Stimulated activated CD8-positive, alpha-beta memory T cell treated with anti-CD3 and anti-CD28 coated beads, Interleukin-7, amount 100 ng/mL, for 48 hours (primary cell): ENCODE measurements at regions not wholly inside any gene's neighbourhood (a gene's known extent, or its start where the extent isn't known, plus 50 kb on each side); places are given as distances from the start of the nearest gene placed in this dataset.
"Not testable (repeated sequence)": the region's sequence is repeated elsewhere in the genome, so short reads cannot be mapped to it uniquely, and the experiment has no call there.

Experiments
- DNase-seq, 2 donors: peaks; one replicate each; pipeline ENCODE4 v3.0.0-alpha.2; 2020; ENCODE audit warnings: low read depth in 1 of 2; ENCODE audit errors: extremely low read depth in 1 of 2

DNA sequence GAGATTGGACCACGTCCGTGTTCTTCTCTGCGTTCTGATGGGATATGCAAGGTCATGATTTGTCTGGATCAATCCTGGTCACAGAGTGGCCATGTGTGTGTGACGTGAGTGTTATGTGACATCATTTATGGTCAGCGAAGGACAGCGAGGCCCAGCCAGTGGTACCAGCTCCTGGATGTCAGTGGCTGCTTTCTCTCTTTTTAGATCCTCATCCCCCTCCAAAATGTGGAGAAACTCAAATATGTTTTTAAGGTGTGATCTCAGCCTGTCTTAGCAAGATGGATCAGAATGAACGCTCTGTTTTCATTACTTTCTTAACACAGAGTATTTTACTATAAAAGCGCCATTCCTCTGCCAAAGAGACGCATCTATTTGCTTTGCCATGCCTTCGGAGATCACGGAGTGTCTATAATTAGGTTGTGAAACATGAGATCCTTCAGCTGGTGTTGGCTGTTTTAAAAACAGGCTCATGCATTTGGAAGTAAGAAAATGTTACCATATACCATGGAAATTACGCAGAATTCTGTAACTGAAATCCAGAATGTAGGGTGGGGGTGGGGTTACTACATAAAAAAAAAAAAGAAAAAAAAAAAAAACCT lies 245.5 kb upstream of the TCERG1L start:
- no peak for DNase-seq

DNA sequence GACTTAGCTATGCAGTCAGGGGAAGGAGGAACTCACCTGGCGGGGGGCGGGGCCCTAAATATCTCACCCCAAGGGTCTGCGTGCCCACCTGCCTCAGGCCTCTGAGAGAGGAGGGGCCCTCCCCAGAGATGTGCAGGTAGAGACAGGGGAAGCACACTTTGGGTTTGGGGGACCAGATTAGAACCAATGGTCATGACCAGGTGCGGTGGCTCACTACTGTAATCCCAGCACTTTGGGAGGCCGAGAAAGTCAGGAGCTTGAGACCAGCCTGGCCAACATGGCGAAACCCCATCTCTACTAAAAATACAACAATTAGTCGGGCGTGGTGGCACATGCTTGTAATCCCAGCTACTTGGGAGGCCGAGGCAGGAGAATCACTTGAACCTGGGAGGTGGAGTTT lies 246.4 kb upstream of the TCERG1L start:
- not testable (repeated sequence) for DNase-seq

DNA sequence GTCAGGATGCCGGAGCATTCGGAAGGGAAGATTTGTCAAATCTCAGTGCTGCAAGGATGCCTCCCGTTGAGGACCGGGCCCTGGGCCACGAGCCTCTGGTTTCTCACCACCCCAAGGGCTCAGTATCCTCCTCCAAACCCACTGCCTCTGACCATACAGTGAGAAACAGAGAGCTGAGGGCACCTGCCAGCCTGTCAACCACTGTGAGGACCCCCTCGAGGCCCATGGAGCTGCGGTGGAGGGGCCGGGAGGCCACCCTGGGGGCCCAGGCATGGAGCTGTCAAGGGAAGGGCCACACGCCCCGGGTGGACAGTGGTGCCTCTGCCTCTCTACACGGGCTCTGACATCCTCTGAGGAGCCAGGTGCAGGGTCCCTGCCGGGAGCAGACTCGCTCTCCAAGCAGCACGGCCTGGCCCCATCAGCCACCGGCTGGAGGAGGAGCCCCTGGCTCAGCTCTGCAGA lies 248.0 kb upstream of the TCERG1L start:
- DNase-seq: no peak

DNA sequence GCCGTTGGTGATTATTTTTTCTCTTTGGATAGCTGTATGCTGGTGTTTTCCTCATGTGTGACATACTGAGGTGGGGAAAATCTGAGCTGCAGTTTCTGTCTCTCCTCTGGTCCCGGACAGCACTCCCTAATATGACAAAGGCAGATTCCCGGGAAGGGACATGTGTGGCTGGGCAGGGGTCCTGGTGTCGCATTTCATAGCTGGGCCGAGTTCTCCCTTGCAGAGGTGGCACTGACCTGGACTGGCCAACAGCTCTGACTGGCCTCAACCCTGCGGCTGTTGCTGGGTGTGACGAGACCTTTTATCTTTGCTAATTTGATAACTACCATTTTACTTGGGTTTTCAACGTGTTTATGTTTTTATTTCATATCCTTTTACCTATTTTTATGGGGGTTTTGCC lies 248.6 kb upstream of the TCERG1L start:
- DNase-seq: no peak

DNA sequence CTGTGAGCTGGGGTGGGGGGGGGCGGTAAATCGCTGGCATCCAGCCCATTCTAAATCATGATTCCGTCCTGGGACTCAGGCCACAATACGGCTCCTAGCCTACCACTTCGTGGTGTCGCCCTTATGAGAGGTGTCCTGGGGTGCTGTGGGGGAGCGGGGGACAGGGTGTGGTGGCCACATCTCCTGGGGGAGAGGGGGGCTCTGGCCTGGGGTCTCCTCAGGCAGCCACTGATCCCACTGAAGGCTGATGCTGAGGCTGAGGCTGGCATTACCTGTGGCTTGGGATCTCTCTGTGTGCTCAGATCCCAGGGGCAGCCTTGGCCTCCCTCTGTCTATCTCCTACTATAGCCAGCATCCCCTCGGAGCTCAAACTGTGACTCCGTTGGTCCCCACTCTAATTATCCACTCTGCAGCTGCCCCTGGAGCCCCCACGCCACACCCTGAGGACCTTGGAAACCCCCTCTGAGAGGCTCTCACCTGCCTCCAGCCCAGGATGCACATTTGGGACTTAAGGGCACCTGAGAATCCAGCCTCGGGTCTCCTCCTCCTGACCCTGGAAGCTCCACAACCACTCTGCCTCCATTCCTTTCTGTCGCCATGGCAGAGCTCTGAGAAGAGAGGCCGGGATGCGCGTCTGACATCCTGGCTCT lies 249.3 kb upstream of the TCERG1L start:
- DNase-seq: no peak

DNA sequence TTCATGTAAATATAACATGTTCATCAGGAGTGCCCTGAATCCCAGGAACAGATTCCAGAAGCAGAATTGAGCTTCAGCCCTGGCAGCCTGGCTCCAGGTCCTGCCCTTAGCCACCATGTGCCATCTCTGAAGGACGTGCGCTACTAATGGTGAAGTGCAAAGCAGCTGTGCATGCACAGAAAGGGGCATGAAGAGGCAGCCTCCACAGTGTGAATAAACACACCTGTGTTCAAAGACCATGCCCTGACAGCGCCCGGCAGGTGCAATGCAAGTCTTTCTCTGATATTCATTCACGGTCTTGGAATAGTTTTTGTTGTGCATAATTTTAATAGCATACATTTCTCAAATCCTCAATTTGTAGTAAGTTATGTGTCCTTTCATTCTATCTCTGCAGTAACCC lies 250.4 kb upstream of the TCERG1L start:
- DNase-seq: no peak

DNA sequence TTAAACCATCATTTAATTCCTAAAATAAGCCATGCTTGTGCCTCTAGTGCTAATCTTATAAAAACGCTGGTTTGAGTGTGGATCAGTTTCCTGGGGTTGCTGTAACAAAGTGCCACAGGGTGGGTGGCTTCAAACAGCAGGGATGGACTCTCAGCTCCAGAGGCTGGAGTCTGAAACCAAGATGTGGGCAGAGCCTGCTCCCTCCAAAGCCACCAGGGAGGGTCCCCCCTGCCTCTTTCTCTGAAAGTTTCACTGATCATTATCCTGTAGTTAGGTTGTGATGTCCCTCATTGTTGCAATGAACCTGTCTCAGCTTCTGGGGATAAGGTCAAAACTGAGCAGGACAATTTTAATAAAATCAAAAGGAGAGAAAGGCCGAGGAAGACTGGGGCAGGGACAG lies 251.9 kb upstream of the TCERG1L start:
- DNase-seq: no peak

DNA sequence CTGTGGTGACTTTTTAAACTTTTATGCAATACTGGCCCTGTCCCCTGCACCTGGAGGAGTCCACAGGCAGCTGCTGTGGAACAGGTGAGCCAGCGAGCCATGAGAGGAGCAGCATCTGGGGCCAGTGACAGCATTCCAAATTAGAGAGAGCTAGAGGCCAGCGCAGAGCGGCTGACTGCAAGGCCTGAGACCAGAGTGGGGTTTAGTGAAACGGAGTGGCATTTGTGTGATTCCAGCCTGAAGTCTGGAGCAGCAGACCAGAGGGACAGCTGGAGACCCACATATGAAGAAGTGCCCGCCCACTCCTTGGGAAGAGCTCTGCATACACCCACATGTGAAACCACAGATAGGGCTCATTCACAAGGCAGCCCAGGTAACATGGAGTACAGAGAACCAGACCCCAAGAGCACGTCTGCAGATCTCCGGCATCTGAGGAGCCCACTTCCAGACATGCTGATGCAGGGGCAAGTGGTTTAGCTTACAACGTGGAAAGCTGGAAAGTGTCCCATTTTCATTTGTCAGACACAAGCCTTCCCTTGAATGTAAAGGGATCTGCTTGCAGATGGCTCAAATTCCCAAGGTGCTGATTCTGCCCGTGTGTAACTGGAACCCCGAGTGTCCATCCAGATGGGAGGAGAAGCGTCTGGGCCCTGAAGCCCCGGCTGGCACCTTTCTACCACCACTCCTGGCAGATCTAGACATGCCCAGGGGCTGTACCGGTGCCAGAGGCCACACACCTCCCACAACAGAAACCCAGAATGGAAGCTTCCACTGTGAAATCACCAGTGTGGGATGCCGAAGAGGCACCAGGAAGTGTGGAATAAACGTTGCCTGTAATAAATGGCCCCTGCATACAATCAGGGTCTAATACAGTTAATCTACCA lies 256.0 kb upstream of the TCERG1L start:
- no peak for DNase-seq

DNA sequence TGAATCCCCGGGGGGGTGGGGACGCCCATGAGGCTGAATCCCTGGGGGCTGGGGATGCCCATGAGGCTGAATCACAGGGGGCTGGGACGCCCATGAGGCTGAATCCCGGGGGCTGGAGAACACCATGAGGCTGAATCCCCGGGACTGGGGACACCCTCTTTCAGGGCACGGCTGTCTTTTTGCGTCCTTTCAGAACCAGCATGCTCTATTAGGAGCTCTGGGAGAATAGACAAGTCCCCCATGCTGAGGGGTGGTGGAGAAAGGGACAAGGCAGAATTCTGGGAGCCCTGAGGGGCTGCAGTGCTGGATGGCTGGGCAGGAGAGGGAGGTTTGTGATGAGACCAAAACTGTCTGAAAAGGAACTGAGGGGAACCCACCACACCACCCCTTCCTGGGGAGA lies 257.3 kb upstream of the TCERG1L start:
- no peak for DNase-seq

DNA sequence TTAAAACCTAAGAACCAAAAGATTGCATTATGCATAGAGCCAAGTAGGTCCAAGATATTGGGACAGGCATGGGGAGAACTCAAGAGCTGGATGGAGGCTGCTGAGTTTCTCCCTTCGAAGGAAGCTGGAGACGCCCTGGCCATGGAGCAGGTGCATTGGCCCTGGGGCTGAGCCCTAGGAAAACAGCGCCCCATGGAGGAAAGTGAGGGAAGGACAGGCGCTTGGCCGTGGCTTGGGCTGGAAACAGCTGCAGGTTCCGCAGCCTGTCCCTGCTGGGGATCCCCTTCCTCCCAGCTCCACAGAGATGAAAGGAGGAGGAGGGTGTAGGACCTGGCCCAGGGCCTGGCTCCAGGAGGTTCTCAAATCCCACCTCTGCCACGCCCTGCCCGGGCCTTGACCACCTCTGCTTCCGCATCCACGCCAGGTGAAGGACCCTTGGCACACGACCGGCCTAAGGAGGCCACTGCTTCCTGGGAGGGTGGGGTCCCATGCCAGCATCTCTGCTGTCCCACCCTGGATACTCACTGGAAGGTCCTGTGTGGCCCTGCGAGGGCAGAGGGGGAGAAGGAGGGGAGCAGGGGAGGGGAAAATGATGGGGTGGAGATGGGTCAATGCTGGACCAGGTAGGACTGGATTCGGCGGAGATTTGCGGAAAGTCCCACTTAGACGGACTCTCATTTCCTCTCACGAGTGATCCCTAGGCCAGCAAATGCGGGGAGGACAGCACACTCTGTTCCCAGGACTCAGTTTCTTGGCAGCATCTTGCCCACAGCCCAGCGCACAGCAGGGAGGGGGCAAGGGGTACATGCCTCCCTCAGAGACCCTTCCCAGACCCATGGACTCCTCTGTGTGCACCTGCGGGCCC lies 258.6 kb upstream of the TCERG1L start:
- no peak for DNase-seq

DNA sequence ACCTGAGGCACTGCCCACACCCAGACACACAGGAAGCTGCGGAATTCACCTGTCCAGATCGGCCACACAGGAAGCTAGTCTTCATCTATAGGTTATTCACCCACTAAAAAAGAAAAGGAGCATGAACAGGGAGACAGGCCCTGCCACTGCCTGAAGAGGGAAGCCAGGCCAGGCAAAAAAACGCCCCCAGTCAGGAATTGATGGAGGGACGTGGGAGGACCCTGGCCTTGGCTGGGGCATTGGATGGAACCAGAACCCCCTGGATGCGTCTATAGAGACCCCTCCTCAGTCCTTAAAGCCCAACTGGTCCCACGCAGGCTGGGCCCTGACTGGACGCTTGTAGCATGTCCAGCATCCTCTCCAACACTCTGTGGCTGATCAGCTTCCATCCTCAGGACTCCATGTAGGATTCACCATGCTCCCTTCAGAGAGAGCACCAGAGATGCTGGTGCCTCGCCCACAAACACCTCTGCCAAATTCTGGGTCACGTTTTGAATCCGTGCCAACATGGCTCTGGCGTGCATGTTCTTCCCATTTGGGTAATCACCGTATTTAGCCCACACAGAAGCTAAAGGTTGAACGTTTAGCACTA lies 259.3 kb upstream of the TCERG1L start:
- DNase-seq: no peak

DNA sequence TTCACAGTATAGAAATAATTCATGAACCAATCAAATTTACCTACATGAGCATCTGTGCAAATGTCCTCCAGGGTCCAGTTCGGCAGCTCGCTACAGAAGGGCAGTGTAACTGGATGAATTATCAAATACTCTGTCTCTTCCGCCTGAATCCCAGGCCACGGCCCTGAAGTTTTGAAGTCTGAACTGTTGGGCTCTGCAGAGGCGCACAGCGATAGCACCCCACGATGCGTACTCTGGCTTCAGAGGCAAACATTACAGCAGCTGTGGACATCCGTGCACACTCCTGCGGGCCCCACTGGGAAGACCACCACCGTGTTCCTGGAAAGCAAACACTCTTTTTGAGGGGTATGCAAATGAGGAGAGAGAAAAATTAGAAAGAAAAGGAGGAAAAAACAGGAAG lies 259.8 kb upstream of the TCERG1L start:
- DNase-seq: no peak

DNA sequence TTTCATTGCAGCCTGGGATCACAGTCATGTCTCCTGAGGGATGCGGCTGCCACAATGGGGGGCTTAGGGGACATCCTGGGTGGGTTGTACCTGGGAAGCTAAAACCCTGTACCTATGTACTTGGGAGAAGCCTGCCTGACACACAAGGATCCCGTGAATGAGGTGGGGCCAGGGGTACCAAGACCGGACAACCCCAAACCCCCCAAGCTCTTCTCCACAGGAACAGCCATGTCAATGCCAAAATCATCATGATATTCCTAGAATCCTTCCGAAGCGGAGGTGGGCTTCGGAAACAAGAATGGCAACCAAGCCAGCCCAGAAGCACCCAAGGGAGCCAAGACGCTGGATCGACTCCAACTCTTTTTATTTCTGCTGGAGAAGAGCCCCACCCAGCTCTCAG lies 260.3 kb upstream of the TCERG1L start:
- DNase-seq: no peak

DNA sequence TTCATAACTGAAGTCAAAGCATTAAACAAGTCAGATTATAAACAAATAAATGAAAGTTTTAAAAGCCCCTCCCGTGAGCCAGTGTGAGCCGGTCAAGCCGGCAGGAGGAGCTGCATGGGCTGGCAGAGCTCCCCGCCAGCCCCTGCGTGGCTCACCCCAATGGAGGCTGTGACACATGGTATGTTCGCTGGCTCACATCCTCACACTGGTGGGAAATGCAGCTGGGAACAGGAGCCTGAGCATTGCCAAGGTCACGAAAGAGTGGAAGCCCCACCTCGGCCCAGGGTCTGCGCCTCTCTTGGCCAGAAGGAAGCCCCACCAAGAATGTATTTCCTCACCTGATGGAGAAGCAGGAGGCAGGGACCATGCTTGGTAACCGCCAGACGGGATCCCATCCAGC lies 261.7 kb upstream of the TCERG1L start:
- no peak for DNase-seq

DNA sequence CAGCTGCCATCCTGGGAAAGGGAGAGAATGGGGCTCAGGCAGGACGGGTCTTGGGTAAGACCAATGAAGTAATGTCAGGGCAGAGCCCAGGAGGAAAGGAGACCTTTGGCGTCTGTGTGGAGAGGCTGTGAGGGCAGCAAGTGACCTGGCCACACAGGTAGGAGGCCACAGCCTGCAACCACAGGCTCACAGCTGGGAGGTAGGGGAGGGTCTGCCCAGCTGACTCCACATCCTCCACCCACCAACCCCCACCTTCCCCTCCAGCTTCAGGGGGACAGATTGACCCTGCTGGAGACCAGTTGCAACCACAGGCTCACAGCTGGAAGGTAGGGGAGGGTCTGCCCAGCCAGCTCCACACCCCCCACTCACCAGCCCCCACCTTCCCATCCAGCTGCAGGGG lies 262.2 kb upstream of the TCERG1L start:
- no peak for DNase-seq

DNA sequence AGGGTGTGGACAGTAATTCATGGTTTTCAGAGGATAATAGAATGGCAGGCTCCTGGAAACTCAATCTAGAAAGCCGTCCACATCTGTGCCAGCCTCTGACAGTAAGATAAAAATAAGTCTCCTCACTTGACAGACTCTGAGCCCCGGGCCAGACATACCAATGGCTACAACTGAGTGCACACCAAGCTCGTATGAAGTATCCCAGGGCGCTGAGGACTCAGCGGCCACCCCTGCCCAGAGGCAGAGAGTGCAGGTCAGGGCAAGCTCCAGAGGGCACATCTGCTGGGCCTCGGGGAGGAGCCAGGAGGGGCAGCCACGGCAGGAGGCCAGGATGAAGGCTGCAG lies 262.8 kb upstream of the TCERG1L start:
- DNase-seq: no peak

DNA sequence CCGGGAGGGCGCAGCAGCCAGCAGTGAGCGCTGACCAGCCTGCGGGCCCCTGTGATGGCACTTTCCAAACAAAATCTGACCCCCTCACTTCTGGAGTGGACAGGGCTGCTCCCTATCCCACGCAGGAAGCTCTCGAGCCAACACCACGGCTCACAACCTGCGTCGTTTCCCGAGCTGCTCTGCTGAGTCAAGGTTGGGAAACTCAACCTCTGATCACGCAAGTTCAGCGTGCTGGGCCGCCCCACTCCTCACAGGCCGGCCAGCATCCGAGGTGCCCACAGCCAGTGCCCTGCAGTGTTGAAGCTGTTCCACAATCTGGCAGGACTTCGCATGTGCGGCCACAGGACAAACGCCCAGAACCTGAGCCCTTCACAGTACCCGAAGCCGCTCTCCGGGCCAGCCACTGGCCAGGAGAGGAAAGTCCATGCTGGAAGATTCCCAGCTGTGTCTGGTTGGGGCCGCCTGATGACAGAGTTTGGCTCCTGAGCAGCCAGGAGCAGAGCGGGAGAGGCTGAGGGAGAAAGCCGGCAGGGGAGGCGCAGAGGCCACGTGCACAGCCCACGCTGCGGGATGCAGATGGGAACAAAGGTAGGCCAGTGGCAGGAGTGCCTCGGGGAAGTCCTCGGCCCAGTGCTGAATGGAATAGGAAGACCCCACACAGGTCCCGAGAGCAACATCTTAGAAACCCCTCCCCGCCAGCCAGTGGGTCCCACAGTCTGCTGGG lies 263.3 kb upstream of the TCERG1L start:
- no peak for DNase-seq

DNA sequence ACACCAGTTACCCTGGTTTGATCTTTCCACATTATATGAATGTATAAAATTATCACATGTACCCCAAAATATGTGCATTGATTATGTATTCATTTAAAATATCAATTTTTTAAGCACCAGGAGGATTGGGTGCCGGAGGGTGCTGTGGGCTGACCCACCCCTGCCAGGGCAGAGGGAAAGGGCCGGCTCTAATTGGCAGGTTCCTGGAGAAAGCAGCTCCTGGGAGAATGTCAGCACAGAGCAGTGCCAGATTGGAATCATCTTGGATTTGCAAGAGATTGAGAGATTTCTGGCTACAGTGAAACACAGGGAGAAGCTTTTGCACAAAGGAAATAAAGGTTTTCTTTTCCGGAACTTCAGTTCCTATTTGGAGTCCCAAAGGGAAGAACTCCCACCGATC lies 264.4 kb upstream of the TCERG1L start:
- no peak for DNase-seq

DNA sequence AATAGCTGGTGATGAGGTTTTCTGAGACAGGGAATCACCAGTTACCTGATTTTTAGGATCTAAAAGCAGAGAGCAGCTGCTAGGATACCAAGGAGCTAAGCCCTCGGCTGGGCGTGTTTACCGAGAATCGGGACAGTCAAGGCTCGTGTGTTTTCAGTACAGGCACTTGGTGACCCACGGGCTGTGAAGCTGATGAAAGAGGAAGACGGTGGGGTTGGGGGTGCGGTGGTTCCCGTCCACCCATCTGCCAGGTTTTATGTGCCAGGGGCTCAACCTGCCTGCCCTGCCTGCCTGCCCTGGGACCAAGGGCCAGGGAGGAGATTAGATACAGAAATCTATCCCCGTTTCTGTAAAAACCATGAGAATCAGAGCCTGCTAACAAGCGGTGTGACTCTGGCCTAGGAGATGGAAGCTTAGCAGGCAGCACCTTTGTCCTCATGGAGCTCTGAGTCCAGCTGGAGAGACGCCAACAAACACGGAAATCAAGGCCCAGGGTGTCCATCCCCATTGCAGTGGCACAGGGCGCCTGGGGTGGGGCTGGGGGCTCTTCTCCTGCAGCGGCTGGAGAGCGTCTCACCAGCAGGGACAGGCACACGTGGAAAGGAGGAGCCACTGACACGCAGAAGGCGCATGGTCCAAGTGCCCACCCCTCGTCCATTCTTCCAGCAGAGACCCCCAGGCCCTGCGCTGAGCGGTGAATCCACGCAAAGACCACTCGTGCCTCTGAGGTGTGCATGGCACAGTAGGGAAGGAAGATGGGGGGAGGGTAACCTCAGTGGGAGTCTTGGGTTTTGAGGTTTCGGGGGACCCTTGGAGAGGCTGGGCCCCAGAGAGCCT lies 265.0 kb upstream of the TCERG1L start:
- no peak for DNase-seq
